HUES6 (cell line): ENCODE measurements at regions not wholly inside any gene's neighbourhood (a gene's known extent, or its start where the extent isn't known, plus 50 kb on each side); places are given as distances from the start of the nearest gene placed in this dataset.
"Not testable (repeated sequence)": the region's sequence is repeated elsewhere in the genome, so short reads cannot be mapped to it uniquely, and the experiment has no call there.

Experiments used
- H3K27ac ChIP-seq: 2 replicates; pipeline ENCODE4 v1.7.0; 2013; ENCODE audit warnings: low read depth, mild to moderate bottlenecking, low read length, inconsistent platforms
- H3K27me3 ChIP-seq: 2 replicates; pipeline ENCODE4 v1.6.1; 2013; ENCODE audit warnings: low read length; ENCODE audit not compliant: control insufficient read depth, insufficient read depth
- H3K36me3 ChIP-seq: 2 replicates; pipeline ENCODE4 v1.6.1; 2013; ENCODE audit warnings: low read length; ENCODE audit not compliant: control insufficient read depth, insufficient read depth
- H3K4me1 ChIP-seq: 2 replicates; pipeline ENCODE4 v1.6.1; 2013; ENCODE audit warnings: low read length; ENCODE audit not compliant: control insufficient read depth, insufficient read depth
- H3K4me3 ChIP-seq: 2 replicates; pipeline ENCODE4 v1.5.1; 2013; ENCODE audit warnings: low read depth, low read length
- H3K9ac ChIP-seq: one replicate; pipeline ENCODE4 v1.6.1; 2013; ENCODE audit warnings: mild to moderate bottlenecking, low read length
- H3K9me3 ChIP-seq: 2 replicates; pipeline ENCODE4 v1.6.1; 2013; ENCODE audit warnings: low read depth, low read length; ENCODE audit not compliant: control insufficient read depth, insufficient read depth

- H3K4me1 ChIP-seq, H3K9ac ChIP-seq, H3K27ac ChIP-seq, H3K4me3 ChIP-seq, H3K36me3 ChIP-seq, H3K27me3 ChIP-seq, H3K9me3 ChIP-seq: not testable (repeated sequence)
These were observed 113.8 kb downstream of the COX7C start for GRCh38 chr5:86731319-86732117.

- no peaks in the 10 kb centered on the region for H3K27me3 ChIP-seq
- H3K36me3 ChIP-seq: no peaks in the 10 kb centered on the region
- H3K4me1 ChIP-seq: no peaks in the 10 kb centered on the region; the same call in 1 of the 2 replicates
- no peak overlapping the region for H3K9ac ChIP-seq
- H3K9me3 ChIP-seq: 0 out of 2 replicates have a peak, but pooled peaks cover 4% of the 10 kb centered on the region
- no peak overlapping the region for H3K27ac ChIP-seq
- H3K4me3 ChIP-seq: no peak overlapping the region
These were observed 117.6 kb downstream of the COX7C start for GRCh38 chr5:86735370-86735769.

GRCh38 chr5:86737579-86737978 is 119.8 kb downstream of the COX7C start:
- Histone ChIP-seq H3K9ac (no peak overlapping the region), H3K4me3 (no peak overlapping the region), H3K27me3 (no peaks in the 10 kb centered on the region), H3K4me1 (no peaks in the 10 kb centered on the region; the same call in 1 of the 2 replicates), H3K9me3 (no peaks in the 10 kb centered on the region), H3K36me3 (no peaks in the 10 kb centered on the region), H3K27ac (no peak overlapping the region)

GRCh38 chr5:86748538-86749105 is 130.9 kb downstream of the COX7C start:
- Histone ChIP-seq H3K36me3 (no peaks in the 10 kb centered on the region), H3K4me3 (no peak overlapping the region), H3K4me1 (no peaks in the 10 kb centered on the region), H3K9ac (no peak overlapping the region), H3K9me3 (no peaks in the 10 kb centered on the region), H3K27me3 (no peaks in the 10 kb centered on the region), H3K27ac (no peak overlapping the region)

- no peaks in the 10 kb centered on the region for H3K9me3 ChIP-seq
- H3K4me3 ChIP-seq: no peak overlapping the region
- no peaks in the 10 kb centered on the region for H3K4me1 ChIP-seq
- no peaks in the 10 kb centered on the region for H3K36me3 ChIP-seq
- H3K27me3 ChIP-seq: no peaks in the 10 kb centered on the region
- H3K27ac ChIP-seq: no peak overlapping the region
- no peak overlapping the region for H3K9ac ChIP-seq
These were observed 132.1 kb downstream of the COX7C start for GRCh38 chr5:86749841-86750240.

- Histone ChIP-seq H3K4me1 (no peaks in the 10 kb centered on the region), H3K4me3 (no peak overlapping the region), H3K27ac (no peak overlapping the region), H3K9me3 (no peaks in the 10 kb centered on the region), H3K36me3 (no peaks in the 10 kb centered on the region), H3K27me3 (no peaks in the 10 kb centered on the region), H3K9ac (no peak overlapping the region)
These were observed 139.1 kb downstream of the COX7C start for GRCh38 chr5:86756839-86757238.

- H3K4me3 ChIP-seq: no peak overlapping the region
- H3K4me1 ChIP-seq: no peaks in the 10 kb centered on the region
- H3K27me3 ChIP-seq: no peaks in the 10 kb centered on the region
- H3K9me3 ChIP-seq: no peaks in the 10 kb centered on the region
- no peaks in the 10 kb centered on the region for H3K36me3 ChIP-seq
- H3K9ac ChIP-seq: no peak overlapping the region
- H3K27ac ChIP-seq: no peak overlapping the region
These were observed 140.1 kb downstream of the COX7C start for GRCh38 chr5:86757824-86758223.

GRCh38 chr5:86760661-86761060 is 142.9 kb downstream of the COX7C start:
- Histone ChIP-seq H3K4me3 (no peak overlapping the region), H3K4me1 (peaks cover 5% of the 10 kb centered on the region; the same call in 1 of the 2 replicates)

GRCh38 chr5:86763929-86764328 is 146.2 kb downstream of the COX7C start:
- Histone ChIP-seq H3K4me3 (no peak overlapping the region), H3K27me3 (no peaks in the 10 kb centered on the region), H3K27ac (no peak overlapping the region), H3K9me3 (peaks cover 17% of the 10 kb centered on the region), H3K9ac (no peak overlapping the region), H3K4me1 (peaks cover 5% of the 10 kb centered on the region; the same call in 1 of the 2 replicates), H3K36me3 (no peaks in the 10 kb centered on the region)

More at GRCh38 chr5:86760661-86761060, 142.9 kb downstream of the COX7C start:
- Histone ChIP-seq H3K9me3 (no peaks in the 10 kb centered on the region), H3K36me3 (no peaks in the 10 kb centered on the region), H3K27me3 (no peaks in the 10 kb centered on the region), H3K27ac (no peak overlapping the region), H3K9ac (no peak overlapping the region)

- Histone ChIP-seq H3K9ac (no peak overlapping the region), H3K4me3 (no peak overlapping the region), H3K4me1 (peaks cover 5% of the 10 kb centered on the region; the same call in 1 of the 2 replicates), H3K36me3 (no peaks in the 10 kb centered on the region), H3K27me3 (no peaks in the 10 kb centered on the region), H3K27ac (no peak overlapping the region), H3K9me3 (peaks cover 29% of the 10 kb centered on the region)
These were observed 148.2 kb downstream of the COX7C start for GRCh38 chr5:86765778-86766502.

GRCh38 chr5:86768699-86769202 is 151.0 kb downstream of the COX7C start:
- no peaks in the 10 kb centered on the region; the same call in 1 of the 2 replicates for H3K4me1 ChIP-seq
- H3K4me3 ChIP-seq: no peak overlapping the region
- H3K27me3 ChIP-seq: no peaks in the 10 kb centered on the region
- H3K27ac ChIP-seq: no peak overlapping the region
- no peaks in the 10 kb centered on the region for H3K36me3 ChIP-seq
- no peak overlapping the region for H3K9ac ChIP-seq
- peaks cover 32% of the 10 kb centered on the region for H3K9me3 ChIP-seq
